GM21515 (cell line): ENCODE measurements at regions not wholly inside any gene's neighbourhood (a gene's known extent, or its start where the extent isn't known, plus 50 kb on each side); places are given as distances from the start of the nearest gene placed in this dataset.
"Not testable (repeated sequence)": the region's sequence is repeated elsewhere in the genome, so short reads cannot be mapped to it uniquely, and the experiment has no call there.

Experiments used
- ATAC-seq: cut with Tn5 transposase; IDR thresholded peaks from one replicate; pipeline ENCODE4 v1.9.1; 2021; ENCODE audit not compliant: unreplicated experiment

GRCh38 chr14:84975241-84975902, 554.6 kb upstream of the FLRT2 start:
- no peak for ATAC-seq

DNA sequence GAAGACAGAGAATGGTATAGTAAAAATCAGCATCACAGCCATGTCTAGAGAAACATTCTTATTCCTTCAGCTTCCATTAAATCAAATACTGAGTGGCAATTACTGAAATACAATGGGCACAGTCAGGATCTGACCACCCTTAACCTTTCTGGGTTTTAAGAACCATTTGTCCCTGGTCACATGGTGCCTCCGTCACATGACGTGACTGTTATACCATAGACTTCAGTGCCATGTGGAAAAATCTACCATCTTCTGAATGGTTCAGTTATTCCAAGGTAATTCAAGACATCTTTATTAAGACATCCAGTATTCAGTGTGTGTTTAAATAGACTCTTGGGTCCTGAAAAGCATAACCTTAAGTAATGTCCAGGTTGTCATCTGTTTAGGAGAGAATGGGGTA, 553.1 kb upstream of the FLRT2 start:
- ATAC-seq: no peak

DNA sequence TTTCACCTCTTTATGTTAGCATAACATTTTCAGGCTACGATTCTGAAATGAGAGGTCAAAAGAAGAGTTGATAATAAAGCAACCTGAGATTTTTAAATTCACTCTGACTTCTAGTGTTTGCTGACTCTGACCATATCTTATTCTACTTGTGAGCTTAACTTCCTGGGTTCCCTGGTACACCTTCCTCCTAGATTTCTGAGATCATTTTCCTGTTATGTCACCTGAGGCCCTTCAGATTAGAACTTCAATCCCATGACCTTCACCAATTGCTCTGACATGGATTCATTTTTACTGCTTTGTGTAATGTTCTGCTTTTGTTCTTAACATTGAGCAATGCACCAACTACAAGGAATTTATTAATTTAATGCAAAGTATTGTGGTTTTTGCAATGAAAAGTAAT, 542.9 kb upstream of the FLRT2 start:
- no peak for ATAC-seq

DNA sequence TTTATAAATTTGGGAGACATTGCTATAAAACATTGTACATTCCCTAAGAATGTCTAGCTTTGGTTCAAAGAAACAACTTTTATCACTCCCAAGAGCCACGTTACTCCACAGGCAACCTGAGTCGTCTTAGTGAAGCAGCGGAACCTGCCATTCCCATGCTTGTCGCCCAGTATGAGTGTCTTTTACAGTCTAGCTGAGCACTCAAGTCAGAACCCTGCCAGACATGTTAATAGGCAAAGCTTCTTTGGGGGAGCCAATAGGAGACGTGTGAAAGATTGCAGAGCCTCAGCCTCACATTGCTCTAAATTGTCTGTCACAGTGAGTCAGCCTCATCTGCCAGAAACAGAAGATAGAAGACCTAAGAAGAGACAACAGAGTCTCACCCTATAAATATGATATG, 541.6 kb upstream of the FLRT2 start:
- ATAC-seq: no peak

DNA sequence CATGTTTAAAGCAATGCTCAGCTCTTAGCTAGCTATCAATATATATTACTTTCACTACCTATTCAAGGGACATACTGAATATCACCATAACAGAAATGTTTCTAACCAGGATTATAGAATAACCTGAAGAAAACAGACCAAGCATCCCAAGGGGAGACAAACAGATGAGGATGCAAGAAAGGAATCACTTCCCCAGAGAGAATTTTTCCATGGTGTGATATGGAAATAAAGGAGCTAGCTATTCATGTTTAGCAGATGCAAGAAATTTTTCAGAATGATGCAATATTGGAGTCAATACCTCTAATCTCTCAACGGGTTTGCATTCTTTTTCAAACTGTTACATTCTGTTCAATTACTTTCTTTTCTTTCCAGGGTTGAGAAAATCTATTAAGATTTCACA, 538.9 kb upstream of the FLRT2 start:
- ATAC-seq: no peak

DNA sequence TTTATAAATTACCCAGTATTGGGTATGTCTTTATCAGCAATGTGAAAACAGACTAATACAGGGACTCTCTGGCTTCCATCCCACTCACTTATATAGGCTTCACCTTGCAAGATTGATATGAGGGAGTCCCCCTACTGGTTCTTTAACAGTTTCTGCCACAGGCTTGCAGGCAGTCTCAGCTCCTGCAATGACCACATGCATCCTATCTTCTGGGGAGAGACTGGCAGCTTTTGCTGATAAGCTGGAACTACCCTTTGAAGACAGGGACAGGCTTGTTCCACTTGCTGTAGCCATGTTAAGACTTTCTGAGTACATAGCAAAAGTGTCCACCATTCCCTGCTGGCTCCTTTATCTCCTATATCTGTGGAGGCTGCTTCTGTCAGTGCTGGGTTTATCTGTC, 531.7 kb upstream of the FLRT2 start:
- no peak for ATAC-seq

DNA sequence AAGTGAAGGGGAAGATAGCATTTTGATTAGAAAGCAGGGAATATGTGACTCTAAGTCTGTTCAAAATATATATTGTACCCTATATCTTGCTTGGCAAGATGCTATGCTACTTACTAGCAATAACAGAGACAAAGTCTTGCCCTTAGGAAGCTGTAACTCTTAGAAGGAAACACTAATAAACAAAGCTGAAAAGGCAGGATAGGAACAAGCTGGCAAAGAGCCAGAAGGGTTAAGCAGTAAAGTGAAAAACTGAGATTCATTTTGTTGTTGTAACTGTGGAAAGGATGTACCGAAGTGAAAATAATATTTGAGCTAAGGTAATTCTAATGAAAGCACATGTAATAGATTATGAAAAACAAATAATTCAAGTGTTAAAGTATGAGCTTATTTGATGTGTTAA, 527.1 kb upstream of the FLRT2 start:
- no peak for ATAC-seq

DNA sequence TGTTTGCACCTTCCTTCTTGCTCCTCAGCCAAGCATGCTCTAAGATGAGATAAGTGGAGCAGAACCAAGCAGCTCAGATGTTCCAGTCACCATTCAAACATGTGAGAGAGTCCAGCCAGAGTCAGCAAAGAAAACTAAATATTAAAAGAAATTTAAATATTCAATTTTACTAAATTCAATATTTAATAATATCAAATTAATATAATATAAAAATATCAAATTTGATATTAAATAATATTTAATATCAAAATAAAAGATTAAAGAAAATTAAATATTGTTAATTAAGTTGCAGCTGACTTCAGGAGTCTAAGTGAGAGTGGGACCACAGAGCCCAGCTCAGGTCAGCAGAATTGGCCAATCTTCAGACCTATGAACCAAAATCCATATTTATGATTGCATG, 526.1 kb upstream of the FLRT2 start:
- ATAC-seq: no peak

GRCh38 chr14:85009506-85009905, 520.4 kb upstream of the FLRT2 start:
- ATAC-seq: no peak

- ATAC-seq: no peak
Observed at GRCh38 chr14:85010186-85010585, 519.8 kb upstream of the FLRT2 start.

GRCh38 chr14:85016496-85016895, 513.4 kb upstream of the FLRT2 start:
- no peak for ATAC-seq

DNA sequence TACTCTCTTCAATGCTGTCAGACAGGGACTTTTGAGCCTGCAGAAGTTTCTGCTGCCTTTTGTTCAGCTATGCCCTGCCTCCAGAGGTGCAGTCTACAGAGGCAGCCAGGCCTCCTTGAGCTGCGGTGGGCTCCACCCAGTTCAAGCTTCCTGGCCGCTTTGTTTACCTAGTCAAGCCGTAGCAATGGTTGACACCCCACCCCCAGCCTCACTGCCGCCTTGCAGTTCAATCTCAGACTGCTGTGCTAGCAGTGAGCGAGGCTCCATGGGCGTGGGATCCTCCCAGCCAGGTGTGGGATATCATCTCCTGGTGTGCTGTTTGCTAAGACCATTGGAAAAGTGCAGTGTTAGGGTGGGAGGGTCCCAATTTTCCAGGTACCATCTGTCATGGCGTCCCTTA, 506.1 kb upstream of the FLRT2 start:
- ATAC-seq: not testable (repeated sequence)

- no peak for ATAC-seq
Observed at GRCh38 chr14:85024931-85025330, 505.0 kb upstream of the FLRT2 start.

GRCh38 chr14:85027681-85028370, 502.1 kb upstream of the FLRT2 start:
- no peak for ATAC-seq

- no peak for ATAC-seq
Observed at GRCh38 chr14:85037411-85037810, 492.5 kb upstream of the FLRT2 start.

- ATAC-seq: no peak
Observed at GRCh38 chr14:85038526-85039352, 491.2 kb upstream of the FLRT2 start.

- no peak for ATAC-seq
Observed at GRCh38 chr14:85039353-85039626, 490.7 kb upstream of the FLRT2 start.

- no peak for ATAC-seq
Observed at GRCh38 chr14:85040046-85040685, 489.8 kb upstream of the FLRT2 start.

GRCh38 chr14:85041618-85042017, 488.3 kb upstream of the FLRT2 start:
- no peak for ATAC-seq

DNA sequence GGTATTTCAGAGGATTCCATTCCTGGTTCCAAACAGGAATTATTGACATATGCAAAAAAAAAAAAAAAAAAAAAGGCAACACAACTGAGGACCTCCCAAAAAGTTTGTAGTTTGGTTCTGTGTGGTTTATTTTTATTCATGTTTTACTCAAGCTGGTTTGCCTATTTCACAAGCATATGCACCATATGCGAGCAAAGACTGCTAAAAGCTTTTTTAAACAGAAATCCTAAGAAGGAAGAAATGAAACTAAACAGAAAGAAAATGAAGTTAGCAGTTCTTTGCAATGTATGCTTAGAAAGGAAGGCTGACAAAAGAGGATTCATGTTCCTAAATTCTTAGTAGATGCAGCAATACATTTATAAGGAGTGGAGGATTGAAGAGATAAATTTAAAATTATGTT, 487.6 kb upstream of the FLRT2 start:
- ATAC-seq: no peak

- no peak for ATAC-seq
Observed at GRCh38 chr14:85050180-85050579, 479.8 kb upstream of the FLRT2 start.

DNA sequence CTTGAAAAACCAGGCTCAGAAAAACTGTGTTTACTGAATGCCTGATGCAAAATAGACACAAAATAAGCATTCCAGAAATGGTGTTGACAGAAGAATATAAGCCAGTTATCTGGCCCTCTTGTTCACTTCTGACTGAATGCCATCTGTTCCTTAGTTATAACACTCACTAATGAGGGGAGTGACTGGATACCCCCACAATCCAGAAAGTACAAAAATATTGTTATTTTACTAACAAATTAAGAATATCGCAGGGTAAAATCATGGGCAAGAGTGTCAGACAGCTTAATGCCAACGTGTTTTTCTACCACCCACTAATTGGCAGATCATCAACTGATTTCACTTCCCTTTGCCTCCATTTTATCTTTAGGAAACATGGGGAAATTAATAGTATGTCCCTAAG, 477.3 kb upstream of the FLRT2 start:
- ATAC-seq: no peak
